Upper lobe of right lung (tissue), 1 donor: ENCODE measurements at regions not wholly inside any gene's neighbourhood (a gene's known extent, or its start where the extent isn't known, plus 50 kb on each side); places are given as distances from the start of the nearest gene placed in this dataset.

Experiments
- ATAC-seq: fragments of 200-7000 bp; cut with Tn5 transposase; one replicate; pipeline ENCODE4 v1.9.1; 2020; ENCODE audit warnings: mild to moderate bottlenecking, moderate library complexity
- DNase-seq: peaks from one replicate; pipeline ENCODE4 v3.0.0-alpha.2; 2020
- H3K27ac ChIP-seq: fragments of 200-600 bp; one replicate; pipeline ENCODE4 v1.8.0; 2022
- H3K27me3 ChIP-seq: fragments of 200-600 bp; one replicate; pipeline ENCODE4 v1.8.0; 2022; ENCODE audit warnings: mild to moderate bottlenecking
- H3K36me3 ChIP-seq: fragments of 200-600 bp; one replicate; pipeline ENCODE4 v1.8.0; 2022
- H3K4me1 ChIP-seq: fragments of 200-600 bp; one replicate; pipeline ENCODE4 v1.8.0; 2022
- H3K4me3 ChIP-seq: fragments of 200-600 bp; one replicate; pipeline ENCODE4 v1.8.0; 2022; ENCODE audit warnings: mild to moderate bottlenecking
- H3K9me3 ChIP-seq: fragments of 200-600 bp; one replicate; pipeline ENCODE4 v1.8.0; 2022
- CTCF ChIP-seq: fragments of 200-600 bp; IDR thresholded peaks from one replicate; pipeline ENCODE4 v1.8.0; 2022; ENCODE audit warnings: antibody characterized with exemption
- intact Hi-C: fragments of 100-400 bp; cut with DNase I; formaldehyde crosslinking; loops from one replicate; pipeline ENCODE4 v1.11.0; 2022
- donor health status: DM: no; HTN: yes; CAD: no; lungs with severe emphysema.

- no peak overlapping the region for H3K27ac ChIP-seq
- no peak for TF ChIP-seq CTCF
- H3K4me1 ChIP-seq = no peaks in the 10 kb centered on the region
- no peaks in the 10 kb centered on the region for H3K9me3 ChIP-seq
- no peak for ATAC-seq
- no peaks in the 10 kb centered on the region for H3K27me3 ChIP-seq
- intact Hi-C loops = no loop called here
- H3K4me3 ChIP-seq = no peak overlapping the region
- DNase-seq = no peak
- H3K36me3 ChIP-seq = no peaks in the 10 kb centered on the region
These were observed 618.2 kb upstream of the PCDH10 start for GRCh38 chr4:132530861-132531260.

GRCh38 chr4:132540268-132540667, 608.8 kb upstream of the PCDH10 start:
- no peaks in the 10 kb centered on the region for H3K27me3 ChIP-seq
- no peak overlapping the region for H3K27ac ChIP-seq
- DNase-seq (no peak), ATAC-seq (peak; percentile 84)
- H3K4me1 ChIP-seq = no peaks in the 10 kb centered on the region
- H3K9me3 ChIP-seq = no peaks in the 10 kb centered on the region
- no peak overlapping the region for H3K4me3 ChIP-seq
- TF ChIP-seq CTCF = no peak
- H3K36me3 ChIP-seq = no peaks in the 10 kb centered on the region
- intact Hi-C loops = no loop called here

- DNase-seq (no peak), ATAC-seq (peak; percentile 21)
- Histone ChIP-seq H3K9me3 (no peaks in the 10 kb centered on the region), H3K27ac (no peak overlapping the region), H3K4me1 (no peaks in the 10 kb centered on the region), H3K36me3 (no peaks in the 10 kb centered on the region), H3K27me3 (no peaks in the 10 kb centered on the region), H3K4me3 (no peak overlapping the region)
- intact Hi-C loops = no loop called here
- TF ChIP-seq CTCF = no peak
These were observed 608.3 kb upstream of the PCDH10 start for GRCh38 chr4:132540797-132541196.

GRCh38 chr4:132542228-132542627, 606.9 kb upstream of the PCDH10 start:
- DNase-seq (no peak), ATAC-seq (peak; percentile 62)
- Histone ChIP-seq H3K36me3 (no peaks in the 10 kb centered on the region), H3K27me3 (no peaks in the 10 kb centered on the region), H3K9me3 (no peaks in the 10 kb centered on the region), H3K4me1 (no peaks in the 10 kb centered on the region), H3K4me3 (no peak overlapping the region), H3K27ac (no peak overlapping the region)
- intact Hi-C loops = no loop called here
- TF ChIP-seq CTCF = no peak

- intact Hi-C loops = no loop called here
- H3K27ac ChIP-seq = no peak overlapping the region
- no peaks in the 10 kb centered on the region for H3K9me3 ChIP-seq
- DNase-seq (no peak), ATAC-seq (no peak)
- no peak overlapping the region for H3K4me3 ChIP-seq
- no peaks in the 10 kb centered on the region for H3K27me3 ChIP-seq
- no peak for TF ChIP-seq CTCF
- H3K36me3 ChIP-seq = no peaks in the 10 kb centered on the region
- no peaks in the 10 kb centered on the region for H3K4me1 ChIP-seq
These were observed 600.6 kb upstream of the PCDH10 start for GRCh38 chr4:132548463-132548862.

GRCh38 chr4:132556316-132556715, 592.8 kb upstream of the PCDH10 start:
- no peak for DNase-seq
- Histone ChIP-seq H3K27ac (no peak overlapping the region), H3K4me3 (no peak overlapping the region), H3K36me3 (no peaks in the 10 kb centered on the region), H3K4me1 (no peaks in the 10 kb centered on the region), H3K9me3 (no peaks in the 10 kb centered on the region), H3K27me3 (no peaks in the 10 kb centered on the region)
- no peak for TF ChIP-seq CTCF
- intact Hi-C loops = no loop called here
- no peak for ATAC-seq
